Lower leg skin (tissue), 4 donors: ENCODE measurements at regions not wholly inside any gene's neighbourhood (a gene's known extent, or its start where the extent isn't known, plus 50 kb on each side); places are given as distances from the start of the nearest gene placed in this dataset.

Source experiments
- DNase-seq, 2 donors: peaks; one replicate each; pipeline ENCODE4 v3.0.0-alpha.2; 2019; ENCODE audit warnings: low spot score in 2 of 2
- H3K4me3 ChIP-seq: fragments of 200-600 bp; sonication (generic); 2 replicates; pipeline ENCODE4 v1.5.1; 2017; ENCODE audit warnings: mild to moderate bottlenecking, low read depth; ENCODE audit not compliant: poor library complexity, severe bottlenecking
- POLR2A ChIP-seq, 2 donors: fragments of 450-650 bp; IDR thresholded peaks; one replicate each; pipeline ENCODE4 v1.6.1; 2016 to 2017; ENCODE audit warnings: antibody characterized with exemption in 2 of 2, mild to moderate bottlenecking in 1 of 2, moderate library complexity in 1 of 2
- WGBS, 2 donors: methylation state at CpG; one replicate each; pipeline ENCODE4 v1.1.5; 2018; 5-methylcytosine and 5-hydroxymethylcytosine counted together
- intact Hi-C: fragments of 100-400 bp; cut with DNase I; formaldehyde crosslinking; loops from one replicate; pipeline ENCODE4 v1.15.0; 2023; ENCODE audit warnings: low total_unique reads
- TF ChIP-seq, protein P1 (sequence below), 3 donors: fragments of 450-650 bp; IDR thresholded peaks; one replicate each; pipeline ENCODE4 v1.5.1; 2016; ENCODE audit warnings: antibody characterized with exemption in 3 of 3, mild to moderate bottlenecking in 3 of 3, moderate library complexity in 2 of 3

GRCh38 chr3:174620138-174620537 lies 239.0 kb upstream of the NAALADL2 start:
- H3K4me3 ChIP-seq = no peak overlapping the region
- no peak for TF ChIP-seq POLR2A (IDR thresholded peaks at IDR 0.05)
- TF ChIP-seq, protein P1, sequence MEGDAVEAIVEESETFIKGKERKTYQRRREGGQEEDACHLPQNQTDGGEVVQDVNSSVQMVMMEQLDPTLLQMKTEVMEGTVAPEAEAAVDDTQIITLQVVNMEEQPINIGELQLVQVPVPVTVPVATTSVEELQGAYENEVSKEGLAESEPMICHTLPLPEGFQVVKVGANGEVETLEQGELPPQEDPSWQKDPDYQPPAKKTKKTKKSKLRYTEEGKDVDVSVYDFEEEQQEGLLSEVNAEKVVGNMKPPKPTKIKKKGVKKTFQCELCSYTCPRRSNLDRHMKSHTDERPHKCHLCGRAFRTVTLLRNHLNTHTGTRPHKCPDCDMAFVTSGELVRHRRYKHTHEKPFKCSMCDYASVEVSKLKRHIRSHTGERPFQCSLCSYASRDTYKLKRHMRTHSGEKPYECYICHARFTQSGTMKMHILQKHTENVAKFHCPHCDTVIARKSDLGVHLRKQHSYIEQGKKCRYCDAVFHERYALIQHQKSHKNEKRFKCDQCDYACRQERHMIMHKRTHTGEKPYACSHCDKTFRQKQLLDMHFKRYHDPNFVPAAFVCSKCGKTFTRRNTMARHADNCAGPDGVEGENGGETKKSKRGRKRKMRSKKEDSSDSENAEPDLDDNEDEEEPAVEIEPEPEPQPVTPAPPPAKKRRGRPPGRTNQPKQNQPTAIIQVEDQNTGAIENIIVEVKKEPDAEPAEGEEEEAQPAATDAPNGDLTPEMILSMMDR (IDR thresholded peaks at IDR 0.05) = no peak
- WGBS, 2 donors = 50 to 54% methylated on average over 2 of the region's 2 CpGs
- intact Hi-C loops = no loop called here
- DNase-seq = no peak

- no peak overlapping the region for H3K4me3 ChIP-seq
- WGBS, 2 donors = 72 to 87% methylated on average over 4 of the region's 4 CpGs
- no peak for DNase-seq
- TF ChIP-seq, protein P1 (IDR thresholded peaks at IDR 0.05) = no peak
- TF ChIP-seq POLR2A (IDR thresholded peaks at IDR 0.05) = no peak
- intact Hi-C loops = no loop called here
These were observed 238.2 kb upstream of the NAALADL2 start for GRCh38 chr3:174620855-174621472.

DNA sequence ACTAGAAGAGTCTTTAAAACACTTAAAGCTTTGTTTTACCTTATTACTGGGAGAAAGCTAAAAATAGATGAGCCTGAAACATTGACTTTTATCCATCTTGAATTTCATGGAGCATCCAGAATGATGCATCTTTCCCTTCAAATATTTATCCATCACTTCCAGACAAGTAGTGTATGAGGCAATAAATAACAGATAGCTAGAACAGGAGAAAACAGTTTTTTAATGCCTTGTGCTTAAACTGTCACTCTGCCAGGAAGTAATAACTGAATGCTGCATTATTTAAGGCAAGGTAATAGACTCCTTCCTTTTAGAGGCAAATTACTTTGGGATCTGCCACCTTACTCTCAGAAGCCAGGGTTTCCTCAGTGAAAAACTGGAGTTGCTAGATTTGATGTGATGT lies 225.8 kb upstream of the NAALADL2 start:
- intact Hi-C loops = no loop called here
- TF ChIP-seq, protein P1 (IDR thresholded peaks at IDR 0.05) = no peak
- no peak for TF ChIP-seq POLR2A (IDR thresholded peaks at IDR 0.05)
- no peak for DNase-seq
- H3K4me3 ChIP-seq = no peak overlapping the region

DNA sequence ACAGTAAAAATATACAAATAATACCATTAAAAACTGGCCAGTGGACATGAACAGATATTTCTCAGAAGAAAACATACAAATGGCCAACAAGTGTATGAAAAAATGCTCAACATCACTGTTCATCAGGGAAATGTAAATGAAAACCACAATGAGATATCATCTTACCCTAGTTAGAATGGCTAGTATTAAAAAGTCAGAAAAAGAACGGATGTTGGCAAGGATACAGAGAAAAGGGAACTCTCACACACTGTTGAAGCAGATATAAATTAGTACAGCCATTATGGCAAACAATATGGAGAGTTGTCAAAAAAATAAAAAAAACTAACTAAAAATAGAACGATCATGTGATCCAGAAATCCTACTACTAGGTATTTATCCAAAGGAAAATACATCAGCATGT lies 222.7 kb upstream of the NAALADL2 start:
- 44 to 68% methylated on average over 2 of the region's 2 CpGs for WGBS, 2 donors
- no peak for DNase-seq
- TF ChIP-seq, protein P1 (IDR thresholded peaks at IDR 0.05) = no peak
- TF ChIP-seq POLR2A (IDR thresholded peaks at IDR 0.05) = no peak
- intact Hi-C loops = no loop called here
- no peak overlapping the region for H3K4me3 ChIP-seq

- TF ChIP-seq, protein P1 (IDR thresholded peaks at IDR 0.05) = no peak
- no peak for TF ChIP-seq POLR2A (IDR thresholded peaks at IDR 0.05)
- no peak overlapping the region for H3K4me3 ChIP-seq
- intact Hi-C loops = no loop called here
- 92 to 95% methylated on average over 4 of the region's 4 CpGs for WGBS, 2 donors
- no peak for DNase-seq
These were observed 219.7 kb upstream of the NAALADL2 start for GRCh38 chr3:174639406-174639805.

GRCh38 chr3:174639970-174640369 lies 219.2 kb upstream of the NAALADL2 start:
- intact Hi-C loops = no loop called here
- WGBS, 2 donors = 60 to 64% methylated on average over 3 of the region's 3 CpGs
- DNase-seq = no peak
- no peak overlapping the region for H3K4me3 ChIP-seq
- TF ChIP-seq, protein P1 (IDR thresholded peaks at IDR 0.05) = no peak
- no peak for TF ChIP-seq POLR2A (IDR thresholded peaks at IDR 0.05)
